GM23338 (cell line): ENCODE measurements at regions not wholly inside any gene's neighbourhood (a gene's known extent, or its start where the extent isn't known, plus 50 kb on each side); places are given as distances from the start of the nearest gene placed in this dataset.

Source experiments
- ATAC-seq: fragments of 200-7000 bp; cut with Tn5 transposase; 3 replicates; pipeline ENCODE4 v1.9.1; 2020
- DNase-seq: peaks from one replicate; pipeline ENCODE4 v3.0.0-alpha.2; 2015; ENCODE audit warnings: low spot score
- H2AFZ ChIP-seq: fragments of 200-600 bp; sonication (generic); 2 replicates; pipeline ENCODE4 v1.8.0; 2016; ENCODE audit warnings: antibody characterized with exemption, mild to moderate bottlenecking, moderate library complexity
- H3F3A ChIP-seq: fragments of 200-600 bp; sonication (generic); replicated peaks from 2 replicates; pipeline ENCODE4 v1.8.0; 2017; ENCODE audit warnings: antibody characterized with exemption, mixed run types, low read depth
- H3K27ac ChIP-seq: fragments of 200-600 bp; sonication (generic); 2 replicates; pipeline ENCODE4 v1.6.1; 2016; ENCODE audit warnings: low read depth
- H3K27me3 ChIP-seq: fragments of 200-600 bp; sonication (generic); 2 replicates; pipeline ENCODE4 v1.8.0; 2016; ENCODE audit warnings: mild to moderate bottlenecking, mixed run types, moderate library complexity; ENCODE audit not compliant: insufficient read depth
- H3K36me3 ChIP-seq: fragments of 200-600 bp; sonication (generic); 2 replicates; pipeline ENCODE4 v1.8.0; 2016; ENCODE audit warnings: mild to moderate bottlenecking; ENCODE audit not compliant: insufficient read depth
- H3K4me1 ChIP-seq: fragments of 200-600 bp; sonication (generic); 2 replicates; pipeline ENCODE4 v1.8.0; 2016; ENCODE audit warnings: mild to moderate bottlenecking, moderate library complexity; ENCODE audit not compliant: insufficient read depth
- H3K4me2 ChIP-seq: fragments of 200-600 bp; sonication (generic); 2 replicates; pipeline ENCODE4 v1.7.1; 2017; ENCODE audit warnings: mixed run types
- H3K4me3 ChIP-seq: fragments of 200-600 bp; sonication (generic); 2 replicates; pipeline ENCODE4 v1.6.1; 2016; ENCODE audit warnings: mixed run types
- H3K79me2 ChIP-seq: fragments of 200-600 bp; sonication (generic); replicated peaks from 2 replicates; pipeline ENCODE4 v1.8.0; 2017; ENCODE audit warnings: mild to moderate bottlenecking; ENCODE audit not compliant: insufficient read depth
- H3K9me2 ChIP-seq: fragments of 200-600 bp; sonication (generic); 2 replicates; pipeline ENCODE4 v1.8.0; 2017; ENCODE audit not compliant: insufficient read depth
- H4K20me1 ChIP-seq: fragments of 200-600 bp; sonication (generic); replicated peaks from 2 replicates; pipeline ENCODE4 v1.8.0; 2017; ENCODE audit warnings: mild to moderate bottlenecking; ENCODE audit not compliant: insufficient read depth
- H3K27ac Mint-ChIP-seq: 2 replicates; pipeline ENCODE4 v1.8.0; 2020; ENCODE audit warnings: inconsistent platforms, mild to moderate bottlenecking, moderate library complexity, mixed read lengths
- H3K27me3 Mint-ChIP-seq: 3 replicates; pipeline ENCODE4 v1.8.0; 2022; ENCODE audit warnings: low read depth, mild to moderate bottlenecking, moderate library complexity, mixed read lengths, inconsistent platforms; ENCODE audit not compliant: insufficient read depth, poor library complexity
- H3K36me3 Mint-ChIP-seq: 3 replicates; pipeline ENCODE4 v1.8.0; 2021; ENCODE audit warnings: low read depth, mild to moderate bottlenecking, inconsistent platforms, moderate library complexity, mixed read lengths
- H3K4me1 Mint-ChIP-seq: 3 replicates; pipeline ENCODE4 v1.8.0; 2020; ENCODE audit warnings: mild to moderate bottlenecking, inconsistent platforms, mixed read lengths
- H3K4me3 Mint-ChIP-seq: 3 replicates; pipeline ENCODE4 v1.8.0; 2021; ENCODE audit warnings: moderate library complexity, mild to moderate bottlenecking, inconsistent platforms, mixed read lengths
- H3K9me3 Mint-ChIP-seq: 3 replicates; pipeline ENCODE4 v1.8.0; 2020; ENCODE audit warnings: moderate library complexity, mild to moderate bottlenecking, inconsistent platforms, mixed read lengths
- CREB1 ChIP-seq: fragments of 250-450 bp; sonication (Bioruptor Pico); IDR thresholded peaks from 2 replicates; pipeline ENCODE4 v1.5.0; 2020; ENCODE audit warnings: low read depth, mild to moderate bottlenecking, moderate library complexity
- ETS1 ChIP-seq: IDR thresholded peaks from 2 replicates; pipeline ENCODE4 v1.6.1; 2016; ENCODE audit warnings: antibody characterized with exemption
- EZH2 ChIP-seq: fragments of 200-600 bp; sonication (generic); IDR thresholded peaks from one replicate; pipeline ENCODE4 v1.8.0; 2017; ENCODE audit warnings: antibody characterized with exemption, mild to moderate bottlenecking, low read depth; ENCODE audit not compliant: unreplicated experiment
- EZH2phosphoT487 ChIP-seq: fragments of 200-600 bp; sonication (generic); IDR thresholded peaks from one replicate; pipeline ENCODE4 v1.8.1; 2018; ENCODE audit warnings: antibody characterized with exemption; ENCODE audit not compliant: unreplicated experiment
- NANOG ChIP-seq: IDR thresholded peaks from 2 replicates; pipeline ENCODE4 v1.6.1; 2016; ENCODE audit warnings: antibody characterized with exemption, borderline replicate concordance
- POLR2AphosphoS5 ChIP-seq: IDR thresholded peaks from 2 replicates; pipeline ENCODE4 v1.6.1; 2016; ENCODE audit warnings: antibody characterized with exemption, low read depth
- REST ChIP-seq: IDR thresholded peaks from one replicate; pipeline ENCODE4 v1.6.1; 2018; ENCODE audit warnings: antibody characterized with exemption; ENCODE audit not compliant: unreplicated experiment
- STAT1 ChIP-seq: IDR thresholded peaks from one replicate; pipeline ENCODE4 v1.6.1; 2016; ENCODE audit warnings: antibody characterized with exemption; ENCODE audit not compliant: unreplicated experiment
- ZNF114 ChIP-seq: fragments of 250-450 bp; sonication (Bioruptor Pico); IDR thresholded peaks from 2 replicates; pipeline ENCODE4 v1.5.0; 2020; ENCODE audit warnings: mild to moderate bottlenecking, moderate library complexity
- ZNF331 ChIP-seq: fragments of 250-450 bp; sonication (Bioruptor Pico); IDR thresholded peaks from 2 replicates; pipeline ENCODE4 v1.5.0; 2020; ENCODE audit warnings: low read depth, mild to moderate bottlenecking, moderate library complexity
- TF ChIP-seq, protein P1 (sequence below), 2 experiments: fragments of 200-600 bp in 1 of 2; sonication (generic) in 1 of 2; conservative IDR thresholded peaks; 2 replicates each; pipeline versions ENCODE4 v1.5.1 to v1.6.1; 2016 to 2017; ENCODE audit warnings: antibody characterized with exemption in 2 of 2, low read depth in 2 of 2, mild to moderate bottlenecking in 2 of 2, moderate library complexity in 1 of 2
- TF ChIP-seq, protein P2 (sequence below): fragments of 250-450 bp; sonication (Bioruptor Pico); IDR thresholded peaks from 2 replicates; pipeline ENCODE4 v1.5.0; 2020; ENCODE audit warnings: mild to moderate bottlenecking, moderate library complexity

DNA sequence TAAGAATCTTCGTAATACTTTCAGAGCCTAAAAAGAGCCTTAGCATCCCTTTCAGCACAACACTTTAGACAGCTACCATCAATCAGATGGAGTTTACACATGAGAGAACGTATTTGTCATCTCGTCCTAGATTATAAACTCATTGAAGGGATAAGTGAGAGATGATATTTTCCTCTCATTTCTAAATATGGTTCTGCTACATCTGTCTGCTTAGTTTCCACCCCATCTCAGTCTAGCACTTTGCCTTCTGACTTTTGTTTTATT is 208.4 kb upstream of the CD180 start:
- H3K27me3 Mint-ChIP-seq = peaks cover 3% of the 10 kb centered on the region
- no peak for ATAC-seq
- H4K20me1 ChIP-seq = no peaks in the 10 kb centered on the region
- H3K79me2 ChIP-seq = no peaks in the 10 kb centered on the region
- no peaks in the 10 kb centered on the region for H3K36me3 Mint-ChIP-seq
- no peak overlapping the region for H2AFZ ChIP-seq
- H3K9me3 Mint-ChIP-seq = no peaks in the 10 kb centered on the region
- H3K27ac Mint-ChIP-seq = no peak overlapping the region
- no peak overlapping the region for H3K4me3 ChIP-seq
- H3K4me2 ChIP-seq = no peak overlapping the region
- peaks cover 20% of the 10 kb centered on the region for H3K4me1 Mint-ChIP-seq
- H3K4me3 Mint-ChIP-seq = no peak overlapping the region
- DNase-seq = no peak
- no peaks in the 10 kb centered on the region for H3K27me3 ChIP-seq
- no peak for TF ChIP-seq EZH2phosphoT487
- TF ChIP-seq NANOG = no peak
- TF ChIP-seq ZNF331 (CRISPR knock-in tag) = no peak
- TF ChIP-seq STAT1 = no peak
- no peak for TF ChIP-seq ETS1
- TF ChIP-seq, protein P1, sequence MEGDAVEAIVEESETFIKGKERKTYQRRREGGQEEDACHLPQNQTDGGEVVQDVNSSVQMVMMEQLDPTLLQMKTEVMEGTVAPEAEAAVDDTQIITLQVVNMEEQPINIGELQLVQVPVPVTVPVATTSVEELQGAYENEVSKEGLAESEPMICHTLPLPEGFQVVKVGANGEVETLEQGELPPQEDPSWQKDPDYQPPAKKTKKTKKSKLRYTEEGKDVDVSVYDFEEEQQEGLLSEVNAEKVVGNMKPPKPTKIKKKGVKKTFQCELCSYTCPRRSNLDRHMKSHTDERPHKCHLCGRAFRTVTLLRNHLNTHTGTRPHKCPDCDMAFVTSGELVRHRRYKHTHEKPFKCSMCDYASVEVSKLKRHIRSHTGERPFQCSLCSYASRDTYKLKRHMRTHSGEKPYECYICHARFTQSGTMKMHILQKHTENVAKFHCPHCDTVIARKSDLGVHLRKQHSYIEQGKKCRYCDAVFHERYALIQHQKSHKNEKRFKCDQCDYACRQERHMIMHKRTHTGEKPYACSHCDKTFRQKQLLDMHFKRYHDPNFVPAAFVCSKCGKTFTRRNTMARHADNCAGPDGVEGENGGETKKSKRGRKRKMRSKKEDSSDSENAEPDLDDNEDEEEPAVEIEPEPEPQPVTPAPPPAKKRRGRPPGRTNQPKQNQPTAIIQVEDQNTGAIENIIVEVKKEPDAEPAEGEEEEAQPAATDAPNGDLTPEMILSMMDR (conservative IDR thresholded peaks at IDR 0.05; ENCODE audit: low read depth in 2 of 2) = no peak
- no peak for TF ChIP-seq REST
- TF ChIP-seq CREB1 = no peak
- no peak for TF ChIP-seq POLR2AphosphoS5
- no peak for TF ChIP-seq ZNF114 (CRISPR knock-in tag)
- TF ChIP-seq, protein P2, sequence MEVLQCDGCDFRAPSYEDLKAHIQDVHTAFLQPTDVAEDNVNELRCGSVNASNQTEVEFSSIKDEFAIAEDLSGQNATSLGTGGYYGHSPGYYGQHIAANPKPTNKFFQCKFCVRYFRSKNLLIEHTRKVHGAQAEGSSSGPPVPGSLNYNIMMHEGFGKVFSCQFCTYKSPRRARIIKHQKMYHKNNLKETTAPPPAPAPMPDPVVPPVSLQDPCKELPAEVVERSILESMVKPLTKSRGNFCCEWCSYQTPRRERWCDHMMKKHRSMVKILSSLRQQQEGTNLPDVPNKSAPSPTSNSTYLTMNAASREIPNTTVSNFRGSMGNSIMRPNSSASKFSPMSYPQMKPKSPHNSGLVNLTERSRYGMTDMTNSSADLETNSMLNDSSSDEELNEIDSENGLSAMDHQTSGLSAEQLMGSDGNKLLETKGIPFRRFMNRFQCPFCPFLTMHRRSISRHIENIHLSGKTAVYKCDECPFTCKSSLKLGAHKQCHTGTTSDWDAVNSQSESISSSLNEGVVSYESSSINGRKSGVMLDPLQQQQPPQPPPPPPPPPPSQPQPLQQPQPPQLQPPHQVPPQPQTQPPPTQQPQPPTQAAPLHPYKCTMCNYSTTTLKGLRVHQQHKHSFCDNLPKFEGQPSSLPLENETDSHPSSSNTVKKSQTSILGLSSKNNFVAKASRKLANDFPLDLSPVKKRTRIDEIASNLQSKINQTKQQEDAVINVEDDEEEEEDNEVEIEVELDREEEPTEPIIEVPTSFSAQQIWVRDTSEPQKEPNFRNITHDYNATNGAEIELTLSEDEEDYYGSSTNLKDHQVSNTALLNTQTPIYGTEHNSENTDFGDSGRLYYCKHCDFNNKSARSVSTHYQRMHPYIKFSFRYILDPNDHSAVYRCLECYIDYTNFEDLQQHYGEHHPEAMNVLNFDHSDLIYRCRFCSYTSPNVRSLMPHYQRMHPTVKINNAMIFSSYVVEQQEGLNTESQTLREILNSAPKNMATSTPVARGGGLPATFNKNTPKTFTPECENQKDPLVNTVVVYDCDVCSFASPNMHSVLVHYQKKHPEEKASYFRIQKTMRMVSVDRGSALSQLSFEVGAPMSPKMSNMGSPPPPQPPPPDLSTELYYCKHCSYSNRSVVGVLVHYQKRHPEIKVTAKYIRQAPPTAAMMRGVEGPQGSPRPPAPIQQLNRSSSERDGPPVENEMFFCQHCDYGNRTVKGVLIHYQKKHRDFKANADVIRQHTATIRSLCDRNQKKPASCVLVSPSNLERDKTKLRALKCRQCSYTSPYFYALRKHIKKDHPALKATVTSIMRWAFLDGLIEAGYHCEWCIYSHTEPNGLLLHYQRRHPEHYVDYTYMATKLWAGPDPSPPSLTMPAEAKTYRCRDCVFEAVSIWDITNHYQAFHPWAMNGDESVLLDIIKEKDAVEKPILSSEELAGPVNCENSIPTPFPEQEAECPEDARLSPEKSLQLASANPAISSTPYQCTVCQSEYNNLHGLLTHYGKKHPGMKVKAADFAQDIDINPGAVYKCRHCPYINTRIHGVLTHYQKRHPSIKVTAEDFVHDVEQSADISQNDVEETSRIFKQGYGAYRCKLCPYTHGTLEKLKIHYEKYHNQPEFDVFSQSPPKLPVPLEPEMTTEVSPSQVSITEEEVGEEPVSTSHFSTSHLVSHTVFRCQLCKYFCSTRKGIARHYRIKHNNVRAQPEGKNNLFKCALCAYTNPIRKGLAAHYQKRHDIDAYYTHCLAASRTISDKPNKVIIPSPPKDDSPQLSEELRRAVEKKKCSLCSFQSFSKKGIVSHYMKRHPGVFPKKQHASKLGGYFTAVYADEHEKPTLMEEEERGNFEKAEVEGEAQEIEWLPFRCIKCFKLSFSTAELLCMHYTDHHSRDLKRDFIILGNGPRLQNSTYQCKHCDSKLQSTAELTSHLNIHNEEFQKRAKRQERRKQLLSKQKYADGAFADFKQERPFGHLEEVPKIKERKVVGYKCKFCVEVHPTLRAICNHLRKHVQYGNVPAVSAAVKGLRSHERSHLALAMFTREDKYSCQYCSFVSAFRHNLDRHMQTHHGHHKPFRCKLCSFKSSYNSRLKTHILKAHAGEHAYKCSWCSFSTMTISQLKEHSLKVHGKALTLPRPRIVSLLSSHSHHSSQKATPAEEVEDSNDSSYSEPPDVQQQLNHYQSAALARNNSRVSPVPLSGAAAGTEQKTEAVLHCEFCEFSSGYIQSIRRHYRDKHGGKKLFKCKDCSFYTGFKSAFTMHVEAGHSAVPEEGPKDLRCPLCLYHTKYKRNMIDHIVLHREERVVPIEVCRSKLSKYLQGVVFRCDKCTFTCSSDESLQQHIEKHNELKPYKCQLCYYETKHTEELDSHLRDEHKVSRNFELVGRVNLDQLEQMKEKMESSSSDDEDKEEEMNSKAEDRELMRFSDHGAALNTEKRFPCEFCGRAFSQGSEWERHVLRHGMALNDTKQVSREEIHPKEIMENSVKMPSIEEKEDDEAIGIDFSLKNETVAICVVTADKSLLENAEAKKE = no peak
- no peak for TF ChIP-seq EZH2
- H3K27ac ChIP-seq = no peak overlapping the region
- no peaks in the 10 kb centered on the region for H3K9me2 ChIP-seq
- peaks cover 6% of the 10 kb centered on the region for H3K4me1 ChIP-seq
- H3F3A ChIP-seq = no peaks in the 10 kb centered on the region
- H3K36me3 ChIP-seq = no peaks in the 10 kb centered on the region
